DMS79 (cell line): ENCODE measurements at regions not wholly inside any gene's neighbourhood (a gene's known extent, or its start where the extent isn't known, plus 50 kb on each side); places are given as distances from the start of the nearest gene placed in this dataset.

Source experiments
- DNase-seq: peaks from one replicate; lab custom pipeline; 2025; lab: John Stamatoyannopoulos, UW

DNA sequence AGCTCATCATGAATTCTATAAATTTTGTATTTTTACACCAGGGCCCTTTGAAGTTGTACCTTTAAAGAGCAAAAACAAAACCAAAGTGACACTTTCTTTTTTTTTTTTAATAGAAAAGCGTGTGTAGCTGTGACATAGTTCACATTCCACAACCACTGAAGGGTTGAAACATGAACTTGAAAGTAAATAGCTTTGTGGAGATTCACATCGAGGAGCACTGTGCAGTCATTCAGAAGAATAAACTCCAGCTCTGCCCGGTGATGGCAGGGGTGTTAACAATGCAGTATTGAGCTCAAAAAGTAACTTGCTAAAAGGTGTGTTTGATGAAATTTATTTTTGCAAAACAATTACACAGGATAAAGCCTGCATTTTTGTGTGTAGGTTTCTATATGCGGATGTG lies 1166.2 kb downstream of the TBC1D22A start:
- DNase-seq = no peak

DNA sequence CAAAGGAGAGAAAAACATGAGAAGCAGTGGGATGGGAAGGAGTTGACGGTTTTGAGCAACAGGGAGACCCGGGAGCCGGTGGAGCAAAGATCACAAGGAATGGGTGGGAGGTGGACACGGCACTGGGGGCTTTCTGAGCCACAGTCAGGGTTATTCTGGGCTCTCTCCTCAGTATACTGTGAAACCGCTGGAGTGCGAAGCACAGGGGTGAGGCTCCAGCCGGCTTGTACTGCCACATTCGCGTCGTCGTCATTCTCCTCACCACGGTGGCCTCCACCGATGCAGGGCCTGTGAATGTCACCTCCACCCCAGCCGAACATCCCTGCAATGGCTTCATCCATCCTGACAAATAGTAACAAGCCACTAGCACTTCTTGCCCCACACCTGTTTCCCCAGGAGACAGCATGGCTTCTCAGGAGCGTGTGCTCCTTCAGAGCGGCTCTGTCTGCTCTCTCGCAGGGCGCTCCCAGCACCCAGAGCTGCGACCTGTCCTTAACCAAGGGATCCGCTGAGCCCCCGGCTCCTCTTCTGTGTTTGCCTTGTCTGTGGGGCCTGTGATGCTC lies 1165.3 kb downstream of the TBC1D22A start:
- DNase-seq = no peak

- no peak for DNase-seq
Measured at GRCh38 chr22:47923011-47923427, 1160.6 kb downstream of the TBC1D22A start.

- DNase-seq = no peak
Measured at GRCh38 chr22:47921906-47922305, 1159.5 kb downstream of the TBC1D22A start.

GRCh38 chr22:47920380-47920959 lies 1158.0 kb downstream of the TBC1D22A start:
- no peak for DNase-seq

DNA sequence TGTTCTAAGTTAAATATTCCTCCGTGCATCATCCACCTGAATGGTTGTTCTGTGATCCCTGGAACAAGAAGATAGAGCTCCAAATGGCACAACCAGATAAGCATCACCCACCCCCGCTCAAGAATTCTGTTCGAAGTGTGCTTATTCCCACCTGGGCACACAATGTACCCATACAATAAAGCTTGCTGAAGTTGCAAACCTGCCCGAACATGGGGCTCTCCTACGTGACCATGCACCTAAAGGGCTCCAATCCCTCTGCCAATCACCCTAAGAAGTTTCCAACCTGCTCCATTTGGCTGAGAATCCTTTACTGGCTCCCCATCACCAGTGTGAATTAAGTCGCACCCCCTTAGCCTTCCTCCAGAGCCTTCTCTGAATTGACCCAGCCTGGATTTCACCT lies 1157.4 kb downstream of the TBC1D22A start:
- DNase-seq = no peak

DNA sequence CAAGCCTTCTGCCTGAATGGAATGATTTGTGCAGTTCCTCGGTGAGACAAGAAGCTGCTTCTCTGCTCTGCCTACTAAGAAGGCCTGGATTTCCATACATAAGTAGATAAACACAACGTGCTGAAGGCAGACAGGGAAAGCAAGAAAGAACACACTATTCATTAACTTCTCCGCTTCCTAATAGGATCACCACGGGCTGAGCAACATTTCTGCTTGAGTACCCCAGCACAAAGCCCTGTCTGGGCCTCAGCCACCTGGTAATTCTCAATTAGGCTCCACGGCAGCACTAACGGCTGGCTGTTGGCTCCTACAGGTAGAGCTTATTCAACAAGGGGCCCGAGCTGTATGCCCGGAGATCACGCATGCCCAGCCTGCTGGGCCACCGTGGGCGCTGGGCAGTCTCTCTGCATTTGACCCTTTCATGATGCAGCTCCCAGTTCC lies 1156.6 kb downstream of the TBC1D22A start:
- peak; percentile 20 for DNase-seq

DNA sequence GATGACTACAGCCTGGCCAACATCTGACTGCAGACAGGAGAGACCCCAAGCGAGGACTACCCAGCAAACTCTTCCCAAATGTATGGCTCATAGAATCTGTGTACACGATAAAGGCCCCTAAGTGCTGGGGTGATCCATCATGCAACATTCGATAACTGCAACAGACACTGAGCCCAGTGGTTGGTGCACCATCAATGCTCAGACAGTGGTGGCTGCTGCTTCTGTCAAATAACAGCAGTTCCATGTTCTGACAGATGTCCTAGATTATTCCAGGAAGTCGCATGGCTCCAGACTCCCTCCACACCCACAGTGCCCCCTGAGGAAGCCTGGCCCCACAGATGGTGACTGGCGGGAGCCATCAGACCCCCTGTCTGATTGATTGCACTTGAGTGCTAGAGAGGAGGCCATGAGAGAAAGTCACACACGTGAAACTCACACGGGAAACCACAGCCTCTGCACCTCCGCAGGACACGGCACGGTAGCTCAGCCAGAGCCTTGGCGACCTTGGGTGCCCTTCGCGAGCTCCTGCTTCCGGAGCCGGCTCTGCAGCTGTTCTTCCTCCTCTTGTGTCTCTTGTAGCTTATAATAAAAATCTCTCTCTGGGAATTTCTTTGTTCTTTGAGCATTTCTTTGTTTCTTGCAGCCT lies 1155.9 kb downstream of the TBC1D22A start:
- no peak for DNase-seq

DNA sequence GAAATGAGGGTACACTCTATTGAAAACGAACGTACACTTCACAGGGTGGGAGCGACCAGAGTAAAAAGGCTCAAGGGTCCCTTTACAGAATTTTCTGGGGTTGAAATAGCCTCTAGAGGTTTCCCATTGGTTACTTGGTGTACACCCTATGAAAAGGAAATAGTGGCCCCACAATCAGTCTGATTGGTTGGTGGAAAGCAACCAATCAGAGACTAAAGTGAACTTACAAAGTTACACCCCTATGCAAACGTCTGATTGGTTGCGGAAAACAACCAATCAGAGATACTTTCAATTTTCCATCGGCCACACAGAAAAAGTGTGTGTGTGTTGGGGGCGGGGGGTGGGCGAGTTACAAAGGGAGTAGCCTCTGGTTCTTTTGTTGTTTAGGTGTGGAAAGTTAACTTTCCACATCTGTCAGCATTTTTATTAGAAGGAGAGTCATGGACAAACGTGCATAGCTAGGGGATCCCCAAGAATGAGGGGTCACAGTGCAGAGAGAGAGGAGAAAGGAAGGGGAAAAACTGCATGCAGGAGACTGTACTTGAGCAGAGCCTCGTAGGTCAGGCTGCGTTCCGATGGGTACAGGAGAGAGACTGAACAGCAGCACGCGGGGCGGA lies 1152.1 kb downstream of the TBC1D22A start:
- DNase-seq = no peak

DNA sequence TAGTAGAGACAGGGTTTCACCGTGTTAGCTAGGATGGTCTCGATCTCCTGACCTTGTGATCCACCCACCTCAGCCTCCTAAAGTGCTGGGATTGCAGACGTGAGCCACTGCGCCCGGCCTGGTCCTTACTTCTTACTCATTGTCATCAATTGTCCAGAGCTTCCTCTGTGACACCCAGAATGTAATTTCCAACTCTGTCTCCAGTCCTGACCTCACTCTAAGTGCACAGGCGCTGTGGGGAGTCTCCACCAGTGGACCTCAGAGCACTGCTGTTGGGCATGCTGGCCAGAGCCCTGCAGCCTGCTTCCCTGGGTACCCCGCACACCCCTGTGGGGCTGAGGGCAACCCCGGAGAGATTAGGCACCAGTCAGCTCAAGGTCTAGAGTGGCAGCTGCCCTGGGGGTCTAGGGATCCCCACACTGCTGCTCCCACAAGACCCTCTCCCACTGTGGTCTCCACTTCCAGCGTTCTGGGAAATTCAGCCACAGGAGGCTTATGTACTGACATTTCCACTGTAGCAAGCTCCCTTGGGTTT lies 1140.3 kb downstream of the TBC1D22A start:
- DNase-seq = no peak

DNA sequence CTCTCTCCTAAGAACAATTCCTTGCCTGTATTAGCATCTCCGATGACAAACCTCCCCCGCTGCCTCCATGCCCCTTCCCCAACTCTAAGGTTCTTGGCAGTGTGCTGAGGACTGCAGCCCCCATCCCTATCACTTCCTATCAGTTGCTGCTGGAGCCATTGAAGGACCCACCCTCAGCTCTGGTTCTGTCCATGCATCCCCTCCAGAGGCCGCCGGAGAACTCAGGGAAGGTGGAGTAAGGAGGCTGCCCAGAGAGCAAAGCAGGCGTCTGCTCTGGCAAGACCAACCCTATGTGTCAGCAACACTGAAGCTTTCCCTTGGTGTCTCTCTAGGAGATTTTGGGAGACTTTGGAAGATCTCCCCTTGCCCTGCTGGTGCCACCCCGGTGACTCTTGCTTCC lies 1139.5 kb downstream of the TBC1D22A start:
- no peak for DNase-seq

- DNase-seq = no peak
Measured at GRCh38 chr22:47899894-47900293, 1137.4 kb downstream of the TBC1D22A start.

DNA sequence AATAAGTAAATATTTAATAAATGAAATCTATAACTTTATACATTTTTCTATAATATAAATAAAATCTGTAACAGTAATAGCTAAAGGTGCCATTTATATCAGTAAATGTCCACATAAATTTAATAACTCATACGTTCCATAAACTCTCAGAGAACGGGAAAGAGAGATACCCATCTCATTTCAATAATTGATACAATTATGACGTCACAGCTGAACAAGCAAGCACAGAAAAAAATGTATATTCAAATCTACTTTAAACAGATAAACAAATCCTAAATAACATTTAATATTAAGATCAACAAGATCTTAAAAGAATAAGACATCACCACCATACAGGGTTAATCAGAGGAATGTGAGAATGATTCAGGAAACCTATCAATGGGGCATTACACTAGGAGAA lies 1136.5 kb downstream of the TBC1D22A start:
- DNase-seq = no peak

GRCh38 chr22:47891609-47892008 lies 1129.2 kb downstream of the TBC1D22A start:
- DNase-seq = no peak

DNA sequence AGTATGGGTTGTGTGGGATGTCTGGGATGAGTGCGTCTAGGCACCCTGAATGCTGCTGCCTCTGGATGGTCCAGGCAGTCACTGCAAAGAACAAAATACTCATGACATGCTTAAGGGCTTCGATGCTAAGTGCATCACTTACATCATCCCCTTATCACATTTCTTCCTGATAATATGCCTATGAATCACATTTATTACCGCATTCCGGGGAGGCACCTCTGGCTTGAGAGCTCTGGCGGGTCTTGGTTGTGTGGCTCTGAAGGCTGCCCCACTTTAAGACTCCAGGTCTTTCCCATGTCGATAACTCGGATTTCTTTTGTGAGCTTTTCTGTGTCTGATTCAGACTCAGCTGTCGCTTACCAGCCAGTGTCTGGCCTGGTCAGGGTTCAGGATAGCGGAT lies 1126.4 kb downstream of the TBC1D22A start:
- DNase-seq = no peak

DNA sequence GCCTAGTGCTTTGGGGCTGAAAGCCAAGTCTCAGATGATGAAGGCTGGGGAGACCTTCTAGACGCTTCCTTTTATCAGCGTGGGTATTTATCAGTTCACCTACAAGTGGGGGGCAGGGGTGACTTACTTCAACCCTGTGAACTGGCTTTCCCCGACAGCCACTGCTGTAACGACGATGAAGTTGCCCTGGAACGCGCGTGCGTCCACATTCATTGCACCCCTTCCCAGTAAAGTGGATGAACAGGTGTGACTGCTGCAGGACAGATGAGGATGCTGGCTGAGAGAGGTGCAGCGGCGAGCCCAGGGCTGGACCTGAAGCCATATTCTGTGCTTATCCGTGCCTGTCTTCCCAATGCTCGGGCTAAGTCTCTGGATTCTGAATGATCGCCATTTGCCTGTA lies 1122.3 kb downstream of the TBC1D22A start:
- DNase-seq = no peak

GRCh38 chr22:47884200-47884599 lies 1121.8 kb downstream of the TBC1D22A start:
- DNase-seq = no peak

GRCh38 chr22:47883757-47884156 lies 1121.3 kb downstream of the TBC1D22A start:
- no peak for DNase-seq

GRCh38 chr22:47879346-47879745 lies 1116.9 kb downstream of the TBC1D22A start:
- DNase-seq = no peak

DNA sequence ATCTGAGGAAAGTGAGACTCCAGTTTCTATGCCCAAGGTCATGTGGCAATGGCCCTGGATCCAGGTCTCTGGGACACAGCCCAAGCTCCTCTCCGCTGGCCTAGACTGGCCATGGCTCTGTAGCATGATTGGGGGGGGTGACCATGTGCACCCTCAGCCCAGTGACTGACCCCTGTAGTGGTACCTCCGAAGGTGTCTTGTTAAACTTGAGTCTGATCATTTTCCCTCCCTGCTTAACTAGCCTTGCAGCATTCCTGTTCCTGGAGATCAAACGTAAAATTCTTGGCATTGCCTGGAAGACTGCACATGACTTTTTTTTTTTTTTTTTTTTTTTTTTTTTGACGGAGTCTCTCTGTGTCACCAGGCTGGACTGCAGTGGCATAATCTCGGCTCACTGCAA lies 1116.0 kb downstream of the TBC1D22A start:
- no peak for DNase-seq

GRCh38 chr22:47872761-47873535 lies 1110.5 kb downstream of the TBC1D22A start:
- DNase-seq = no peak

DNA sequence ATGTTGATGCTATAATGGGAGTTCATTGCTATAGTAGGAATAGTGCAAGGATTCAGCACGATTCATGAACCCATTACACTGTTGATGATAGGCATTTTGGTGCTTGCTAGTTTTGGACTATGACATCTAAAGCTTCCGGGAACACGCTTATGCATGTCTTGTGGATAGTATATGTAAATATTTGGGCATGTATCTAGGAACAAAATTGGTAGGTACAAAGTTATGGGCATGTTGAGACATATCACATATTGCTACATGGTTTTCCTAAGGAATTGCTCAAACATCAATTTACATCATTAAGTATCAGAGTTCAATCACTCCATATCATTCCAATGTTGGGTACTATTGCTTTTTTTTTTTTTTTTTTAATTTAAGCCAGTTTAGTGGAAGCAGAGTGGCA lies 1103.2 kb downstream of the TBC1D22A start:
- DNase-seq = no peak
